ENCODE measurements at regions not wholly inside any gene's neighbourhood (a gene's known extent, or its start where the extent isn't known, plus 50 kb on each side); places are given as distances from the start of the nearest gene placed in this dataset.
"Not testable (repeated sequence)": the region's sequence is repeated elsewhere in the genome, so short reads cannot be mapped to it uniquely, and the experiment has no call there.

DNA sequence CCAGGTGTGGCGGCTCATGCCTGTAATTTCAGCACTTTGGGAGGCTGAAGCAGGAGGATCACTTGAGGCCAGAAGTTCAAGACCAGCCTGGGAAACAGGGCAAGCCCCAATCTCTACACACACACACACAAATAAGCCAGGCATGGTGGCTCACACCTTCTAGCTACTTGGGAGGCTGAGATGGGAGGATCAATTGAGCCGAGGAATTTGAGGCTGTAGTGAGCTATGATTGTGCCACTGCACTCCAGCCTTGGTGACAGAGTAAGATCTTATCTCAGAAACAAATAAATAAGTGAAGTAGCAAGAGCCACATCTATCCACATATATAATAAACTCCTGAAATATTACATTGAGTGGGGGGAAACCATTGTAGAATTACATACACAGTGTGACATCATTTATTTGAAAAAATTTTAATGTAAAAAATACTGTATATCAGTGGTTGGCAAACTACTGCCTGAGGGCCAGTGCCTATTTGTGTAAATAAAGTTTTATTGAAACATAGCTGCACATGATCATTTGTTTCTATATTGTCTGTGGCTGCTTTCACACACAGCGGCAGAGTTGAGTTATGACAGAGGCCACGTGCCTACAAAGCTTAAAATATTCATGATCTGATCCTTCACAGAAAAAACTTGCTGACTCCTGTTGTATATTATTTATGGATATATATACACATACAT lies 54.7 kb upstream of the ARHGEF7 start:
- no peaks in the 10 kb centered on the region for H3K9me3 Mint-ChIP-seq (ENCODE audit: unreplicated experiment)
- ChIA-PET CTCF (interaction anchor here (0.6 to 1.6 kb wide), 5 partner anchors 8 to 498 kb away, joined by 3 to 9 read pairs (median 3); no protein-coding TSS in a partner anchor), POLR2A (interaction anchor here (0.7 kb wide), 1 partner anchor 92 kb away, joined by 3 read pairs; no protein-coding TSS in a partner anchor)
- BruUV-seq (replicated peaks), result no TSS peak
- no peaks in the 10 kb centered on the region for H3K36me3 Mint-ChIP-seq (ENCODE audit: insufficient read depth, unreplicated experiment)
- H3K27me3 Mint-ChIP-seq (ENCODE audit: insufficient read depth, unreplicated experiment), result peaks cover 17% of the 10 kb centered on the region
- H3K4me3 Mint-ChIP-seq (ENCODE audit: unreplicated experiment), result no peak overlapping the region
- H3K4me1 Mint-ChIP-seq (ENCODE audit: insufficient read depth, unreplicated experiment), result no peaks in the 10 kb centered on the region
- H3K27ac Mint-ChIP-seq (ENCODE audit: low read depth, unreplicated experiment), result no peak overlapping the region
- TF ChIP-seq, protein P1, sequence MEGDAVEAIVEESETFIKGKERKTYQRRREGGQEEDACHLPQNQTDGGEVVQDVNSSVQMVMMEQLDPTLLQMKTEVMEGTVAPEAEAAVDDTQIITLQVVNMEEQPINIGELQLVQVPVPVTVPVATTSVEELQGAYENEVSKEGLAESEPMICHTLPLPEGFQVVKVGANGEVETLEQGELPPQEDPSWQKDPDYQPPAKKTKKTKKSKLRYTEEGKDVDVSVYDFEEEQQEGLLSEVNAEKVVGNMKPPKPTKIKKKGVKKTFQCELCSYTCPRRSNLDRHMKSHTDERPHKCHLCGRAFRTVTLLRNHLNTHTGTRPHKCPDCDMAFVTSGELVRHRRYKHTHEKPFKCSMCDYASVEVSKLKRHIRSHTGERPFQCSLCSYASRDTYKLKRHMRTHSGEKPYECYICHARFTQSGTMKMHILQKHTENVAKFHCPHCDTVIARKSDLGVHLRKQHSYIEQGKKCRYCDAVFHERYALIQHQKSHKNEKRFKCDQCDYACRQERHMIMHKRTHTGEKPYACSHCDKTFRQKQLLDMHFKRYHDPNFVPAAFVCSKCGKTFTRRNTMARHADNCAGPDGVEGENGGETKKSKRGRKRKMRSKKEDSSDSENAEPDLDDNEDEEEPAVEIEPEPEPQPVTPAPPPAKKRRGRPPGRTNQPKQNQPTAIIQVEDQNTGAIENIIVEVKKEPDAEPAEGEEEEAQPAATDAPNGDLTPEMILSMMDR (IDR thresholded peaks at IDR 0.05; ENCODE audit: unreplicated experiment), result no peak
- no peak for DNase-seq (ENCODE audit: unreplicated experiment)
- intact Hi-C loops (cut with micrococcal nuclease), result no loop called here

- Mint-ChIP-seq H3K27ac (ENCODE audit: low read depth, unreplicated experiment) (no peak overlapping the region), H3K36me3 (ENCODE audit: insufficient read depth, unreplicated experiment) (no peaks in the 10 kb centered on the region), H3K27me3 (ENCODE audit: insufficient read depth, unreplicated experiment) (peaks cover 31% of the 10 kb centered on the region), H3K4me3 (ENCODE audit: unreplicated experiment) (no peak overlapping the region), H3K9me3 (ENCODE audit: unreplicated experiment) (no peaks in the 10 kb centered on the region), H3K4me1 (ENCODE audit: insufficient read depth, unreplicated experiment) (no peaks in the 10 kb centered on the region)
- CTCF ChIA-PET, result interaction anchor here (0.6 to 1.8 kb wide), 3 partner anchors 9 to 145 kb away, joined by 3 to 9 read pairs (median 7); no protein-coding TSS in a partner anchor
- POLR2A ChIA-PET, result no interaction called here
- DNase-seq (ENCODE audit: unreplicated experiment), result peak; percentile 34
- no TSS peak for BruUV-seq (replicated peaks)
- intact Hi-C loops (cut with micrococcal nuclease), result loop anchor here (10.0 kb wide), 1 partner anchor 344 kb away; the partner anchor contains the start of gene ING1
- TF ChIP-seq, protein P1 (IDR thresholded peaks at IDR 0.05; ENCODE audit: unreplicated experiment), result no peak
Measured at GRCh38 chr13:111058796-111059506, 56.2 kb upstream of the ARHGEF7 start.

DNA sequence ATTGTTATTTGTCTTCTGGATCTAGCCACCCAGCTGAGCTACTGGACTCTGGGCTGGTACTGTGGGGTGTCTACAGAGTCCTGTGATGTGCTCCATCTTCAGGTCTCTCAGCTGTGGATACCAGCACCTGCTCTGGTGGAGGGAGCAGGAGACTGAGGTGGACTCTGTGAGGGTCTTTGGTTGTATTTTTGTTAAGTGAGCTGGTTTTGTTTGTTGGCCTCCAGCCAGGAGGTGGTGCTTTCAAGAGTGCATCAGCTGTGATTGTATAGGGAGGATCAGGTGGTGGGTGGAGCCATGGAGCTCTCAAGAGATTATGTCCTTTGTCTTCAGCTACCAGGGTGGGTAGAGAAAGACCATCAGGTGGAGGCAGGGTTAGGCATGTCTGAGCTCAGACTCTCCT lies 56.8 kb upstream of the ARHGEF7 start:
- H3K9me3 Mint-ChIP-seq (ENCODE audit: unreplicated experiment); H3K4me3 Mint-ChIP-seq (ENCODE audit: unreplicated experiment); DNase-seq (ENCODE audit: unreplicated experiment); H3K36me3 Mint-ChIP-seq (ENCODE audit: insufficient read depth, unreplicated experiment); BruUV-seq (replicated peaks); H3K27ac Mint-ChIP-seq (ENCODE audit: low read depth, unreplicated experiment); H3K4me1 Mint-ChIP-seq (ENCODE audit: insufficient read depth, unreplicated experiment); POLR2A ChIA-PET: not testable (repeated sequence)
- H3K27me3 Mint-ChIP-seq (ENCODE audit: insufficient read depth, unreplicated experiment), result peaks cover 37% of the 10 kb centered on the region
- intact Hi-C loops (cut with micrococcal nuclease), result loop anchor here (10.0 kb wide), 1 partner anchor 344 kb away; the partner anchor contains the start of gene ING1
- CTCF ChIA-PET, result interaction anchor here (0.6 to 1.8 kb wide), 3 partner anchors 9 to 146 kb away, joined by 3 to 9 read pairs (median 3); no protein-coding TSS in a partner anchor

- peaks cover 35% of the 10 kb centered on the region for H3K27me3 Mint-ChIP-seq (ENCODE audit: insufficient read depth, unreplicated experiment)
- CTCF ChIA-PET, result interaction anchor here (1.9 to 6.8 kb wide), 2 partner anchors 16 to 107 kb away, joined by 13 to 66 read pairs; no protein-coding TSS in a partner anchor
- intact Hi-C loops (cut with micrococcal nuclease), result loop anchor here (10.0 kb wide), 1 partner anchor 337 kb away; the partner anchor contains the start of gene ING1
- H3K36me3 Mint-ChIP-seq (ENCODE audit: insufficient read depth, unreplicated experiment); H3K4me1 Mint-ChIP-seq (ENCODE audit: insufficient read depth, unreplicated experiment); BruUV-seq (replicated peaks); H3K4me3 Mint-ChIP-seq (ENCODE audit: unreplicated experiment); DNase-seq (ENCODE audit: unreplicated experiment); H3K27ac Mint-ChIP-seq (ENCODE audit: low read depth, unreplicated experiment); H3K9me3 Mint-ChIP-seq (ENCODE audit: unreplicated experiment); POLR2A ChIA-PET: not testable (repeated sequence)
Measured at GRCh38 chr13:111051726-111052232, 63.3 kb upstream of the ARHGEF7 start.
